ENCODE measurements at regions not wholly inside any gene's neighbourhood (a gene's known extent, or its start where the extent isn't known, plus 50 kb on each side); places are given as distances from the start of the nearest gene placed in this dataset.

DNA sequence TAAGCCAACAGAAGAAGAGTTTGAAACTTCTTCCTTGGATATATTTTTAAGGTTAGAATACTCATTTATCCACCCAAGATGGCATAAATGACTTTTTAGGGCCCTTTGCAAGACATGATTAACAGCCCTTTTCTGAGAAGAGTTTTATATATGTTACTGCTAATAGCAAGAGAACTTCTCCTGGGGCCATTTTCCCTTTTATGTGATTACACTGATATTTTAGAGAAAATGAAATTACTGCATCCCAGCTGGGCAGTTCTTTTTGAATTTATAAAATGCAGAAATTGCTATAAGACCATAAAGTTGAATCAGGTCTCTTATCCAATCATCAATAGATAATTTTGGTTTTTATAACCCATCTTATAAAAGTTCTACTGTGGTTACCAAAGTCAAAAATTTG is 161.3 kb upstream of the RFX3 start:
- TF ChIP-seq, protein P1, sequence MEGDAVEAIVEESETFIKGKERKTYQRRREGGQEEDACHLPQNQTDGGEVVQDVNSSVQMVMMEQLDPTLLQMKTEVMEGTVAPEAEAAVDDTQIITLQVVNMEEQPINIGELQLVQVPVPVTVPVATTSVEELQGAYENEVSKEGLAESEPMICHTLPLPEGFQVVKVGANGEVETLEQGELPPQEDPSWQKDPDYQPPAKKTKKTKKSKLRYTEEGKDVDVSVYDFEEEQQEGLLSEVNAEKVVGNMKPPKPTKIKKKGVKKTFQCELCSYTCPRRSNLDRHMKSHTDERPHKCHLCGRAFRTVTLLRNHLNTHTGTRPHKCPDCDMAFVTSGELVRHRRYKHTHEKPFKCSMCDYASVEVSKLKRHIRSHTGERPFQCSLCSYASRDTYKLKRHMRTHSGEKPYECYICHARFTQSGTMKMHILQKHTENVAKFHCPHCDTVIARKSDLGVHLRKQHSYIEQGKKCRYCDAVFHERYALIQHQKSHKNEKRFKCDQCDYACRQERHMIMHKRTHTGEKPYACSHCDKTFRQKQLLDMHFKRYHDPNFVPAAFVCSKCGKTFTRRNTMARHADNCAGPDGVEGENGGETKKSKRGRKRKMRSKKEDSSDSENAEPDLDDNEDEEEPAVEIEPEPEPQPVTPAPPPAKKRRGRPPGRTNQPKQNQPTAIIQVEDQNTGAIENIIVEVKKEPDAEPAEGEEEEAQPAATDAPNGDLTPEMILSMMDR (conservative IDR thresholded peaks at IDR 0.05; ENCODE audit: low read depth in 2 of 2): no peak
- TF ChIP-seq POLR2AphosphoS5 (IDR thresholded peaks at IDR 0.05; ENCODE audit: low read depth) (no peak), EZH2phosphoT487 (IDR thresholded peaks at IDR 0.05; ENCODE audit: unreplicated experiment) (no peak), EZH2 (IDR thresholded peaks at IDR 0.05; ENCODE audit: low read depth, unreplicated experiment) (no peak), STAT1 (IDR thresholded peaks at IDR 0.05; ENCODE audit: unreplicated experiment) (no peak), JUNB (IDR thresholded peaks at IDR 0.05; ENCODE audit: unreplicated experiment) (no peak), ZNF331 (CRISPR knock-in tag; IDR thresholded peaks at IDR 0.05; ENCODE audit: low read depth) (no peak)
- TF ChIP-seq, protein P2, sequence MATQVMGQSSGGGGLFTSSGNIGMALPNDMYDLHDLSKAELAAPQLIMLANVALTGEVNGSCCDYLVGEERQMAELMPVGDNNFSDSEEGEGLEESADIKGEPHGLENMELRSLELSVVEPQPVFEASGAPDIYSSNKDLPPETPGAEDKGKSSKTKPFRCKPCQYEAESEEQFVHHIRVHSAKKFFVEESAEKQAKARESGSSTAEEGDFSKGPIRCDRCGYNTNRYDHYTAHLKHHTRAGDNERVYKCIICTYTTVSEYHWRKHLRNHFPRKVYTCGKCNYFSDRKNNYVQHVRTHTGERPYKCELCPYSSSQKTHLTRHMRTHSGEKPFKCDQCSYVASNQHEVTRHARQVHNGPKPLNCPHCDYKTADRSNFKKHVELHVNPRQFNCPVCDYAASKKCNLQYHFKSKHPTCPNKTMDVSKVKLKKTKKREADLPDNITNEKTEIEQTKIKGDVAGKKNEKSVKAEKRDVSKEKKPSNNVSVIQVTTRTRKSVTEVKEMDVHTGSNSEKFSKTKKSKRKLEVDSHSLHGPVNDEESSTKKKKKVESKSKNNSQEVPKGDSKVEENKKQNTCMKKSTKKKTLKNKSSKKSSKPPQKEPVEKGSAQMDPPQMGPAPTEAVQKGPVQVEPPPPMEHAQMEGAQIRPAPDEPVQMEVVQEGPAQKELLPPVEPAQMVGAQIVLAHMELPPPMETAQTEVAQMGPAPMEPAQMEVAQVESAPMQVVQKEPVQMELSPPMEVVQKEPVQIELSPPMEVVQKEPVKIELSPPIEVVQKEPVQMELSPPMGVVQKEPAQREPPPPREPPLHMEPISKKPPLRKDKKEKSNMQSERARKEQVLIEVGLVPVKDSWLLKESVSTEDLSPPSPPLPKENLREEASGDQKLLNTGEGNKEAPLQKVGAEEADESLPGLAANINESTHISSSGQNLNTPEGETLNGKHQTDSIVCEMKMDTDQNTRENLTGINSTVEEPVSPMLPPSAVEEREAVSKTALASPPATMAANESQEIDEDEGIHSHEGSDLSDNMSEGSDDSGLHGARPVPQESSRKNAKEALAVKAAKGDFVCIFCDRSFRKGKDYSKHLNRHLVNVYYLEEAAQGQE (IDR thresholded peaks at IDR 0.05; ENCODE audit: unreplicated experiment): no peak
- TF ChIP-seq, protein P3, sequence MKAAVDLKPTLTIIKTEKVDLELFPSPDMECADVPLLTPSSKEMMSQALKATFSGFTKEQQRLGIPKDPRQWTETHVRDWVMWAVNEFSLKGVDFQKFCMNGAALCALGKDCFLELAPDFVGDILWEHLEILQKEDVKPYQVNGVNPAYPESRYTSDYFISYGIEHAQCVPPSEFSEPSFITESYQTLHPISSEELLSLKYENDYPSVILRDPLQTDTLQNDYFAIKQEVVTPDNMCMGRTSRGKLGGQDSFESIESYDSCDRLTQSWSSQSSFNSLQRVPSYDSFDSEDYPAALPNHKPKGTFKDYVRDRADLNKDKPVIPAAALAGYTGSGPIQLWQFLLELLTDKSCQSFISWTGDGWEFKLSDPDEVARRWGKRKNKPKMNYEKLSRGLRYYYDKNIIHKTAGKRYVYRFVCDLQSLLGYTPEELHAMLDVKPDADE (IDR thresholded peaks at IDR 0.05): no peak
